ENCODE measurements at regions not wholly inside any gene's neighbourhood (a gene's known extent, or its start where the extent isn't known, plus 50 kb on each side); places are given as distances from the start of the nearest gene placed in this dataset.

- Mint-ChIP-seq H3K27ac (no peak overlapping the region), H3K27me3 (ENCODE audit: low read depth) (no peaks in the 10 kb centered on the region), H3K4me1 (ENCODE audit: low read depth) (no peaks in the 10 kb centered on the region), H3K36me3 (ENCODE audit: low read depth) (no peaks in the 10 kb centered on the region), H3K9me3 (no peaks in the 10 kb centered on the region), H3K4me3 (ENCODE audit: low read depth) (no peak overlapping the region)
- no peak for DNase-seq (ENCODE audit: low spot score)
- intact Hi-C loops (cut with micrococcal nuclease) = no loop called here
Measured at GRCh38 chr11:127627629-127628457, 627.3 kb upstream of the KIRREL3 start.

- Mint-ChIP-seq H3K27ac (no peak overlapping the region), H3K9me3 (no peaks in the 10 kb centered on the region), H3K36me3 (ENCODE audit: low read depth) (no peaks in the 10 kb centered on the region), H3K27me3 (ENCODE audit: low read depth) (no peaks in the 10 kb centered on the region), H3K4me1 (ENCODE audit: low read depth) (no peaks in the 10 kb centered on the region), H3K4me3 (ENCODE audit: low read depth) (no peak overlapping the region)
- intact Hi-C loops (cut with micrococcal nuclease) = no loop called here
- DNase-seq (ENCODE audit: low spot score) = no peak
Measured at GRCh38 chr11:127627204-127627603, 626.6 kb upstream of the KIRREL3 start.

GRCh38 chr11:127625402-127625801 lies 624.8 kb upstream of the KIRREL3 start:
- intact Hi-C loops (cut with micrococcal nuclease) = no loop called here
- H3K27ac Mint-ChIP-seq = no peak overlapping the region
- H3K4me3 Mint-ChIP-seq (ENCODE audit: low read depth) = no peak overlapping the region
- no peaks in the 10 kb centered on the region for H3K27me3 Mint-ChIP-seq (ENCODE audit: low read depth)
- DNase-seq (ENCODE audit: low spot score) = no peak
- H3K4me1 Mint-ChIP-seq (ENCODE audit: low read depth) = peaks cover under 1% of the 10 kb centered on the region
- no peaks in the 10 kb centered on the region for H3K36me3 Mint-ChIP-seq (ENCODE audit: low read depth)
- no peaks in the 10 kb centered on the region for H3K9me3 Mint-ChIP-seq

GRCh38 chr11:127624306-127624856 lies 623.8 kb upstream of the KIRREL3 start:
- H3K27me3 Mint-ChIP-seq (ENCODE audit: low read depth) = no peaks in the 10 kb centered on the region
- intact Hi-C loops (cut with micrococcal nuclease) = no loop called here
- peaks cover 6% of the 10 kb centered on the region for H3K4me1 Mint-ChIP-seq (ENCODE audit: low read depth)
- no peak overlapping the region for H3K4me3 Mint-ChIP-seq (ENCODE audit: low read depth)
- no peak overlapping the region for H3K27ac Mint-ChIP-seq
- DNase-seq (ENCODE audit: low spot score) = no peak
- H3K36me3 Mint-ChIP-seq (ENCODE audit: low read depth) = no peaks in the 10 kb centered on the region
- H3K9me3 Mint-ChIP-seq = no peaks in the 10 kb centered on the region

- H3K36me3 Mint-ChIP-seq (ENCODE audit: low read depth) = no peaks in the 10 kb centered on the region
- intact Hi-C loops (cut with micrococcal nuclease) = no loop called here
Measured at GRCh38 chr11:127622686-127623085, 622.1 kb upstream of the KIRREL3 start.

GRCh38 chr11:127620671-127621070 lies 620.1 kb upstream of the KIRREL3 start:
- Mint-ChIP-seq H3K4me3 (ENCODE audit: low read depth) (no peak overlapping the region), H3K36me3 (ENCODE audit: low read depth) (no peaks in the 10 kb centered on the region), H3K4me1 (ENCODE audit: low read depth) (peaks cover 6% of the 10 kb centered on the region), H3K27me3 (ENCODE audit: low read depth) (no peaks in the 10 kb centered on the region), H3K27ac (no peak overlapping the region), H3K9me3 (no peaks in the 10 kb centered on the region)
- intact Hi-C loops (cut with micrococcal nuclease) = no loop called here
- no peak for DNase-seq (ENCODE audit: low spot score)

More at GRCh38 chr11:127622686-127623085, 622.1 kb upstream of the KIRREL3 start:
- no peak for DNase-seq (ENCODE audit: low spot score)
- Mint-ChIP-seq H3K9me3 (no peaks in the 10 kb centered on the region), H3K4me3 (ENCODE audit: low read depth) (no peak overlapping the region), H3K27ac (no peak overlapping the region), H3K4me1 (ENCODE audit: low read depth) (peaks cover 6% of the 10 kb centered on the region), H3K27me3 (ENCODE audit: low read depth) (no peaks in the 10 kb centered on the region)

GRCh38 chr11:127619946-127620345 lies 619.4 kb upstream of the KIRREL3 start:
- intact Hi-C loops (cut with micrococcal nuclease) = no loop called here
- Mint-ChIP-seq H3K27ac (no peak overlapping the region), H3K4me3 (ENCODE audit: low read depth) (no peak overlapping the region), H3K27me3 (ENCODE audit: low read depth) (no peaks in the 10 kb centered on the region), H3K9me3 (no peaks in the 10 kb centered on the region), H3K4me1 (ENCODE audit: low read depth) (peaks cover 6% of the 10 kb centered on the region), H3K36me3 (ENCODE audit: low read depth) (no peaks in the 10 kb centered on the region)
- DNase-seq (ENCODE audit: low spot score) = no peak

GRCh38 chr11:127618721-127619120 lies 618.2 kb upstream of the KIRREL3 start:
- H3K4me1 Mint-ChIP-seq (ENCODE audit: low read depth) = peaks cover 6% of the 10 kb centered on the region
- DNase-seq (ENCODE audit: low spot score) = no peak
- H3K27ac Mint-ChIP-seq = no peak overlapping the region
- intact Hi-C loops (cut with micrococcal nuclease) = no loop called here
- no peak overlapping the region for H3K4me3 Mint-ChIP-seq (ENCODE audit: low read depth)
- H3K9me3 Mint-ChIP-seq = no peaks in the 10 kb centered on the region
- no peaks in the 10 kb centered on the region for H3K36me3 Mint-ChIP-seq (ENCODE audit: low read depth)
- no peaks in the 10 kb centered on the region for H3K27me3 Mint-ChIP-seq (ENCODE audit: low read depth)

GRCh38 chr11:127616158-127616557 lies 615.6 kb upstream of the KIRREL3 start:
- no peak for DNase-seq (ENCODE audit: low spot score)
- no peak overlapping the region for H3K27ac Mint-ChIP-seq
- H3K36me3 Mint-ChIP-seq (ENCODE audit: low read depth) = no peaks in the 10 kb centered on the region
- H3K4me1 Mint-ChIP-seq (ENCODE audit: low read depth) = peaks cover 6% of the 10 kb centered on the region
- H3K27me3 Mint-ChIP-seq (ENCODE audit: low read depth) = no peaks in the 10 kb centered on the region
- no peaks in the 10 kb centered on the region for H3K9me3 Mint-ChIP-seq
- intact Hi-C loops (cut with micrococcal nuclease) = no loop called here
- no peak overlapping the region for H3K4me3 Mint-ChIP-seq (ENCODE audit: low read depth)

- Mint-ChIP-seq H3K4me3 (ENCODE audit: low read depth) (no peak overlapping the region), H3K36me3 (ENCODE audit: low read depth) (no peaks in the 10 kb centered on the region), H3K9me3 (no peaks in the 10 kb centered on the region), H3K27ac (no peak overlapping the region), H3K4me1 (ENCODE audit: low read depth) (no peaks in the 10 kb centered on the region), H3K27me3 (ENCODE audit: low read depth) (no peaks in the 10 kb centered on the region)
- intact Hi-C loops (cut with micrococcal nuclease) = no loop called here
- no peak for DNase-seq (ENCODE audit: low spot score)
Measured at GRCh38 chr11:127612607-127613006, 612.0 kb upstream of the KIRREL3 start.

GRCh38 chr11:127609025-127609773 lies 608.6 kb upstream of the KIRREL3 start:
- no peak for DNase-seq (ENCODE audit: low spot score)
- H3K4me1 Mint-ChIP-seq (ENCODE audit: low read depth) = no peaks in the 10 kb centered on the region
- H3K9me3 Mint-ChIP-seq = no peaks in the 10 kb centered on the region
- no peak overlapping the region for H3K27ac Mint-ChIP-seq
- intact Hi-C loops (cut with micrococcal nuclease) = no loop called here
- no peak overlapping the region for H3K4me3 Mint-ChIP-seq (ENCODE audit: low read depth)
- no peaks in the 10 kb centered on the region for H3K36me3 Mint-ChIP-seq (ENCODE audit: low read depth)
- H3K27me3 Mint-ChIP-seq (ENCODE audit: low read depth) = no peaks in the 10 kb centered on the region

GRCh38 chr11:127607487-127608085 lies 607.0 kb upstream of the KIRREL3 start:
- intact Hi-C loops (cut with micrococcal nuclease) = no loop called here
- no peak for DNase-seq (ENCODE audit: low spot score)
- H3K36me3 Mint-ChIP-seq (ENCODE audit: low read depth) = no peaks in the 10 kb centered on the region
- H3K9me3 Mint-ChIP-seq = no peaks in the 10 kb centered on the region
- no peak overlapping the region for H3K27ac Mint-ChIP-seq
- H3K4me3 Mint-ChIP-seq (ENCODE audit: low read depth) = no peak overlapping the region
- no peaks in the 10 kb centered on the region for H3K27me3 Mint-ChIP-seq (ENCODE audit: low read depth)
- no peaks in the 10 kb centered on the region for H3K4me1 Mint-ChIP-seq (ENCODE audit: low read depth)

GRCh38 chr11:127601578-127601977 lies 601.0 kb upstream of the KIRREL3 start:
- no peak overlapping the region for H3K4me3 Mint-ChIP-seq (ENCODE audit: low read depth)
- no peaks in the 10 kb centered on the region for H3K4me1 Mint-ChIP-seq (ENCODE audit: low read depth)
- no peak overlapping the region for H3K27ac Mint-ChIP-seq
- no peak for DNase-seq (ENCODE audit: low spot score)
- intact Hi-C loops (cut with micrococcal nuclease) = no loop called here
- no peaks in the 10 kb centered on the region for H3K36me3 Mint-ChIP-seq (ENCODE audit: low read depth)
- no peaks in the 10 kb centered on the region for H3K9me3 Mint-ChIP-seq
- H3K27me3 Mint-ChIP-seq (ENCODE audit: low read depth) = no peaks in the 10 kb centered on the region
